ENCODE measurements at regions not wholly inside any gene's neighbourhood (a gene's known extent, or its start where the extent isn't known, plus 50 kb on each side); places are given as distances from the start of the nearest gene placed in this dataset.

GRCh38 chr5:62729675-62730074, 151.1 kb downstream of the LRRC70 start:
- DNase-seq: no peak
- Histone ChIP-seq H3K27me3 (no peaks in the 10 kb centered on the region), H3K9me3 (no peaks in the 10 kb centered on the region), H3K36me3 (no peaks in the 10 kb centered on the region), H3K4me1 (no peaks in the 10 kb centered on the region), H3K27ac (no peak overlapping the region), H3K4me3 (no peak overlapping the region)
- TF ChIP-seq, protein P1, sequence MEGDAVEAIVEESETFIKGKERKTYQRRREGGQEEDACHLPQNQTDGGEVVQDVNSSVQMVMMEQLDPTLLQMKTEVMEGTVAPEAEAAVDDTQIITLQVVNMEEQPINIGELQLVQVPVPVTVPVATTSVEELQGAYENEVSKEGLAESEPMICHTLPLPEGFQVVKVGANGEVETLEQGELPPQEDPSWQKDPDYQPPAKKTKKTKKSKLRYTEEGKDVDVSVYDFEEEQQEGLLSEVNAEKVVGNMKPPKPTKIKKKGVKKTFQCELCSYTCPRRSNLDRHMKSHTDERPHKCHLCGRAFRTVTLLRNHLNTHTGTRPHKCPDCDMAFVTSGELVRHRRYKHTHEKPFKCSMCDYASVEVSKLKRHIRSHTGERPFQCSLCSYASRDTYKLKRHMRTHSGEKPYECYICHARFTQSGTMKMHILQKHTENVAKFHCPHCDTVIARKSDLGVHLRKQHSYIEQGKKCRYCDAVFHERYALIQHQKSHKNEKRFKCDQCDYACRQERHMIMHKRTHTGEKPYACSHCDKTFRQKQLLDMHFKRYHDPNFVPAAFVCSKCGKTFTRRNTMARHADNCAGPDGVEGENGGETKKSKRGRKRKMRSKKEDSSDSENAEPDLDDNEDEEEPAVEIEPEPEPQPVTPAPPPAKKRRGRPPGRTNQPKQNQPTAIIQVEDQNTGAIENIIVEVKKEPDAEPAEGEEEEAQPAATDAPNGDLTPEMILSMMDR (IDR thresholded peaks at IDR 0.05): no peak
- intact Hi-C loops (cut with DNase I; ENCODE audit: low total_unique reads): no loop called here

DNA sequence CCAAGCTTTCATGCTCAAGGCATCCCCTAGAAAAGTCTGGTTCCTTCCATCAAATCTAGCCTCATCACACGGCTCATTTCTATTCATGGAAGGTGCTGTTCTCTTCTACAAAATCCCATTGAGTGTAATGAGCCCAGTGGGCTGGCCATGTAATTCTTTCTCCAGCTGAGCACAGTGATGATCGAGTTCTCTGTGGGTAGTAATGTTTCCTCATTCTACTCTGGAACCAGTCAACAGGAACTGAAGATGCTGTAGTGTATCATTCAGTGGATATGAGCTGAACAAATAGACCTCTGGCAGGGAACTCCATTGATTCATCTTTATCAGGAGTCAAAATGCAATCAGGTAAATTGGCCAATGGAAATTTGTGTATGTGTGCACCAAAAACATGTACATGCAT, 149.2 kb downstream of the LRRC70 start:
- Histone ChIP-seq H3K4me1 (no peaks in the 10 kb centered on the region), H3K27ac (no peak overlapping the region), H3K36me3 (no peaks in the 10 kb centered on the region), H3K27me3 (no peaks in the 10 kb centered on the region), H3K9me3 (no peaks in the 10 kb centered on the region), H3K4me3 (no peak overlapping the region)
- no peak for DNase-seq
- intact Hi-C loops (cut with DNase I; ENCODE audit: low total_unique reads): no loop called here
- TF ChIP-seq, protein P1 (IDR thresholded peaks at IDR 0.05): no peak

GRCh38 chr5:62727184-62727583, 148.6 kb downstream of the LRRC70 start:
- H3K27me3 ChIP-seq: no peaks in the 10 kb centered on the region

DNA sequence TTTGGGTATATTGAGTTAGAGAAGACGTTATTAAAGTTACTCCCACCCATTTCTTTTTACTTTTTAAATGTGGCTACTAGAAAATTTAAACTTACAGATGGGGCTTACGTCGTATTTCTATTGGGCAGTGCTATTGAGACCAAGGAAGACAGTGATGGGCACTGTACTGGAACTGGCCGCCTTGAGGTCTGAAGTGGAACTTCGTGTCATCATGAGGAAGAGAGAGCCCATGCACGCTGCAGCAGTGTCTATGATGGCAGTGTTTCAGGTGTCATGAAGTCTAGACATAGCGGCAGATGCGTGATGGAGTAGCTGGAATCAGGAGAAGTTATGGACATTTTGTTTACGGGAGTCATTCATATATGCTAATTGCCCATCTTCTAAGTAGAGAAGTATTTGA, 143.7 kb downstream of the LRRC70 start:
- intact Hi-C loops (cut with DNase I; ENCODE audit: low total_unique reads): no loop called here
- no peaks in the 10 kb centered on the region for H3K4me1 ChIP-seq
- H3K27me3 ChIP-seq: no peaks in the 10 kb centered on the region
- H3K4me3 ChIP-seq: no peak overlapping the region
- TF ChIP-seq, protein P1 (IDR thresholded peaks at IDR 0.05): no peak
- H3K9me3 ChIP-seq: no peaks in the 10 kb centered on the region
- no peaks in the 10 kb centered on the region for H3K36me3 ChIP-seq
- no peak overlapping the region for H3K27ac ChIP-seq
- DNase-seq: no peak

More at GRCh38 chr5:62727184-62727583, 148.6 kb downstream of the LRRC70 start:
- Histone ChIP-seq H3K4me1 (no peaks in the 10 kb centered on the region), H3K27ac (no peak overlapping the region), H3K9me3 (no peaks in the 10 kb centered on the region), H3K36me3 (no peaks in the 10 kb centered on the region), H3K4me3 (no peak overlapping the region)
- TF ChIP-seq, protein P1 (IDR thresholded peaks at IDR 0.05): no peak
- intact Hi-C loops (cut with DNase I; ENCODE audit: low total_unique reads): no loop called here
- no peak for DNase-seq

- Histone ChIP-seq H3K36me3 (no peaks in the 10 kb centered on the region), H3K27me3 (no peaks in the 10 kb centered on the region), H3K9me3 (no peaks in the 10 kb centered on the region), H3K27ac (no peak overlapping the region), H3K4me3 (no peak overlapping the region), H3K4me1 (no peaks in the 10 kb centered on the region)
- intact Hi-C loops (cut with DNase I; ENCODE audit: low total_unique reads): no loop called here
- TF ChIP-seq, protein P1 (IDR thresholded peaks at IDR 0.05): no peak
- no peak for DNase-seq
Observed at GRCh38 chr5:62720031-62720441, 141.4 kb downstream of the LRRC70 start.

- Histone ChIP-seq H3K4me1 (no peaks in the 10 kb centered on the region), H3K4me3 (no peak overlapping the region), H3K9me3 (no peaks in the 10 kb centered on the region), H3K36me3 (no peaks in the 10 kb centered on the region), H3K27ac (no peak overlapping the region), H3K27me3 (no peaks in the 10 kb centered on the region)
- TF ChIP-seq, protein P1 (IDR thresholded peaks at IDR 0.05): no peak
- intact Hi-C loops (cut with DNase I; ENCODE audit: low total_unique reads): no loop called here
- DNase-seq: no peak
Observed at GRCh38 chr5:62719061-62719720, 140.6 kb downstream of the LRRC70 start.

Measured in tibial artery (tissue), 4 donors.